Putamen (tissue), 1 donor: ENCODE measurements at regions not wholly inside any gene's neighbourhood (a gene's known extent, or its start where the extent isn't known, plus 50 kb on each side); places are given as distances from the start of the nearest gene placed in this dataset.

ENCODE experiments used
- DNase-seq: peaks from one replicate; pipeline ENCODE4 v3.0.0-alpha.2; 2016; ENCODE audit warnings: low spot score

DNA sequence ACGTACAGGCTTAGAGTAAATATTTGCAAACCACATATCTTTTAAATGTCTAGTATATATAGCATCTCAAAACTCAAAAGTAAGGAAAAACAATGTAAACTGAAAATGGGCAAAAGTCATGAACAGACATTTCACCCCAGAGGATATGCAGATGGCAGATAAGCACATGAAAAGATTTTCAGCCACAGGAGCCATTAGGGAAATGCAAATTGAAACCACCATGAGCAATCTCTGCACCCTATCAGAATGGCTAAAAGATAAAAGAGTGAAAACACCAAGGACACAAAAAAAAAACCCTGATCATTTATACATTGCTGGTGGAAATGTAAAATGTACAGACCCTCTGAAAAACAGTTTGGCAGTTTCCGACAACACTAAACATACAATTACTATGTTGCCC is 292.7 kb downstream of the ZNF516 start:
- DNase-seq, result no peak

DNA sequence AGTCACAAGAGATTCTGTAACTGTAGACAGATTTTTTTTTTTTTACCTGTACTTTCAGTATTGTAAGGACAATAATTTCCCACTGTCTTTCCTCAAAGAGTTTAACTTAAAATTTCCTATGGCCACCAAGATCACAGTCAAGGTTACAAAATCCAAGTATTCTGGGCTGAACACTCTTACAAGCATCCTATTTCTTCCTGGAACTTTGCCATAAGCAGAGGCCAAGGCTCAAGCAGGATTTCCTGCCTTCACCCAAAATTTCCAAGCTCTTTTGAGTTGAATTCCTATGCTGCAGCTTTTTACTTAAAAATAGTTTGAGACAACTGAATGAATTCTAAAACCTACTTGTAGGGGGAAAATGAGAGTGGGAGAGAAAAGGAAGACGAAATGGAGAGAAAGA is 299.4 kb downstream of the ZNF516 start:
- no peak for DNase-seq

DNA sequence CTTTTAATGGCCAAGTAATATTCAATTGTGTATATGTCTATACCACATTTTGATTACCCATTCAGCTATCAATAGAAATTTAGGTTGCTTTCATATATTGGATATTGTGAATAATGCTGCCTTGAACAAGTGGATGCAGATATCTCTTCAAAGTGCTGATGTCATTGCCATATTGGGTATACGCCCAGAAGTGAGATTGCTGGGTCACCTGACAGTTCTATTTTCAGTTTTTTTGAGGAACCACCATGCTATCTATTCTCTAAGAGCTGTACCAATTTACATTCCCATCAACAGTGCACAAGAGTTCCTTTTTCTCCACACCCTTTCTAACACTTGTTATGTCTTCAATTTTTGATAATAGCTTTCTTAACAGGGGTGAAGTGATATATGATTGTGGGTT is 306.9 kb downstream of the ZNF516 start:
- no peak for DNase-seq

DNA sequence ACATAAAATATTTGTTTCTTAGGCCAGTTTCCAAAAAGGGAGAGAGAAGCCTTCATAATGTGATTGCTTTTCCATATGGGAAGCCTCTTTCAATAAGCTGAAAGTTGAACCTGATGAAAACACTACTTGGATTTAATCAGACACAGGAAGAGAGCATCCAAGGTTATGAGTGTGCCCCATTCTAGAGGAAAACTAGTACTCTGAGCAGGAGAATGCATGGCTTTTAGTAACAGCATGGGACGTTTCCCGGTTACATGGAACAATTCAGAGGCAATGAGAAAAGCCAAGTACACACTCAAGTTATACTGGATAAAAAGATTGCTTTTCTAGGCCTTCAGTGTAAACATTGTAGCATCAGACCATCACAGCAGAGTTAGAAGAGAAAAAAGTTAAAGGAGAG is 315.8 kb downstream of the ZNF516 start:
- DNase-seq, result no peak

DNA sequence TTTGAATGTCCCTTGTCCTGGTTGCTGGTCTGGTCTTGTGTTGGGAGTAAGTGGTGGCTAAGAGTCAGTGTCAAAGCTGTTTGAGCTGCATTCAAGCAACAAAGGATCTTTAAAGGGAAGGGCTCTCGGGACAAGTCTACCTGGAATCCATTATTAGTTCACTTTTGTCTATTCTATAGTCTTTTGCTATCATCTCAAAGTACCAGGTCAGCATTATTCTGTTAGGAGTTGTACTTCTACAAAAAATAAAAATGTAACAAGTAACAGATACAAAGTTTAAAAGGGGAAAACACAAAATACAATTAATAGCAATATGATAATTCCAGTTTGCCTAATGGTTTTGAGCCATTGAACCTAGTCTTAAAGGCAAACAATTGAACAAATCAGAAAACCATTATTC is 317.9 kb downstream of the ZNF516 start:
- DNase-seq, result no peak

DNA sequence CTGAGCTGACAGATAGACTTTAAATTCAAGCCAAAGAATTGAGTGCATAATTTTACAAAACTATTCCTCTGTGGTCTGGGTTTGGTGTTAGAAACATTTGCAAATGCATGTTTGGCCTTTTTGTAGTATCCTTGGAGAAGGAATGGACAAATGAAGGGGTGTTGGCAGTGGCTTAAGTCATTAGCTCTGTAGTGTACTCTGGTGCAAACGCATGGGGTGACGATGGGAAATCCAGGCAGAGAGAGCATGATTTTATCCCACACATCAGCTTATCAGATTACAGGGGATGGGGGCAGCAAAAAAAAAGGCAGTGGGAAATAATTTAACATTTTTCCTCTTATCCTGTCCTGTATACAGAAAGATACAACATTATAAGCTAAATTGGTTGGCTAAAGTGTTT is 320.6 kb downstream of the ZNF516 start:
- no peak for DNase-seq

DNA sequence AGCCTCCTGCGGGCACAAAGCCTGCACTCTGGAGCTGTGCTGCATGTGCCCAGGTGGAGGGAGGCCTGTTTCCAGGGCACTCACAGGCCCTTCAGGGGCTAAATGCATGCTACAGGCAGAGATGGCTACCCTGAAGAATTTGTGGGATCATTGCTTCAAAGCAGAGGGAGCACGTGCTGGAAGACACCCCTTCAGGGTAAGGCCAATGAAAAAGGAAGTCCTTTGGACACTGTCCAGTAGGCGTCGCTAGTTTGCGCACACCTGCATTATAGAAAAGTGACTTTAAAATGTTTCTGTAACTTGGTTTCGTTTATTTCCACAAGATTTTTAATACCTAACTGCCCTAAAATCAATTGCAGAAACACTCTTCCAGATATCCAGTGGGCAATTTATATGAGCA is 325.3 kb downstream of the ZNF516 start:
- no peak for DNase-seq

DNA sequence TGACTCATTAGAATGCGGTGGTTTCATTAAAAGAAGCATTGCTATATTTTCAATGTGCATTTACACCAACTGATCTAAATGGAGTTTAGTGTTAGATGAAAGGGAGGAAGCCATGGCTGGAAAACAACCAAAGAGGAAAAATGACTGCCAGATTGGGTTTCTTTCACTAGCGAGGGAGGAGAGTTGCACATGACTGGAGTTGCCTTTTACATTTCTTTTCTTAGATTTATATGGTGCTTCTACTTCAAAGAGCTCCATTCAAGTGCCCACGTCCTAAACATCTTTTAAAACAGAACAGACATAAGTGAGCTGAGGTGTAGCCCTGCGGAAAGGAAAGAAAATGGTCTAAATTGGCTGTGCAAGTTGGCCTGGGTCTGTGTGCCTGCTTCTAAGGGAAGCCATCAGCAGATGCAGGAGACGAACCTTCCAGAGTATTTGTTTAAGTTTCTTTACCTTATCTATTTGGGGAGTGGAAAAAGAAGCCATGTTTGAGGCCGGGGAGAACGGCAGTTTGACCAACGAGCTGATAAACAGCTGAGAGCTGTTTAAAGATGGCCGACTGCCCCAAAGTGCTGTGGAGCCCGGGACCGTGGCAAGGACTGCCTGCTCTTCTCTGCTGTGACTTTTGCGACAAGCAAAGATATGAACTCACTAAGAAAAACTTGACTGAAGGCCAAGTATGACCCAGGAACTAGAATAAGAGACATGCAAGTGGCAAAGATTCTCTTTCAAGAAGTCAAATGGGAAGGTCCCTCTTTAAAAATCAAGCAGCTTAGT is 327.0 kb downstream of the ZNF516 start:
- DNase-seq, result no peak

DNA sequence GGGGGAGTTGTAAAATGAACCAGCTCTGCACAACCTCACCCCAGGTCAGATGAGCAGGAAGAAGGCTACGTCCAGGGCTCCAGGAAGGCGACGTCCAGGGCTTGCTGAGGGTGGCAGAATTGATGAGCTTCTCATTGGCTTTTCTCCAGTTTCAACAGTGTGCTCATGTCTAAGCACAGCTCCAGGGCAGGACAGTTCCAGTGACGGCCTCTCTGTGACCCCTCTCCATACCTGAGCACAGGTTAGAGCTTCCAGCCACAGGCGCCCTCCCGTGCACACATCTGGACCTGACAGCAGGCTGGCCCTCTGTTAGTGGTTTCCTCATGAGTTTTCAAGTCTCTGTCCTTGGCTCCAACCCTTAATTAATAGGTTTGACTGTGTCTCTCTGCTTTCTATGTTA is 327.6 kb downstream of the ZNF516 start:
- DNase-seq, result no peak

DNA sequence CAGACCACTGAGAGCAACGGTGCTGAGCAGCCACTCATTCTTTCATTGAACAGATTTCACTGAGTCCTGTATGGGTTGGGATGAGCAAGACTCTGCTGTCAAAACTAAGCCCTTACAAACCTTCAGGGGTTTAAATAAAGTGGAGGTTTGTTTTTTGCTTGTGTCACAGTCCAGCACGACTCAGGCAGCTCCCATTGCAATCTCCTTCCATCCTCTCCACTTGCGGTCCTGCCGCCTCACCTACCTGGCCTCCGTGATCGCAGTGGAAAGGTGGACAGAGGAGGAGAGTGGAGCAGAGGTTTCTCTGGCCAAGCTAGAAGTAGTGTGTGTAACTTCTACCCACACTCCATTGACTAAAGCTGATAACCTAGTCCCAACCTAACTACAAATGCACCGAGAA is 332.2 kb downstream of the ZNF516 start:
- no peak for DNase-seq

DNA sequence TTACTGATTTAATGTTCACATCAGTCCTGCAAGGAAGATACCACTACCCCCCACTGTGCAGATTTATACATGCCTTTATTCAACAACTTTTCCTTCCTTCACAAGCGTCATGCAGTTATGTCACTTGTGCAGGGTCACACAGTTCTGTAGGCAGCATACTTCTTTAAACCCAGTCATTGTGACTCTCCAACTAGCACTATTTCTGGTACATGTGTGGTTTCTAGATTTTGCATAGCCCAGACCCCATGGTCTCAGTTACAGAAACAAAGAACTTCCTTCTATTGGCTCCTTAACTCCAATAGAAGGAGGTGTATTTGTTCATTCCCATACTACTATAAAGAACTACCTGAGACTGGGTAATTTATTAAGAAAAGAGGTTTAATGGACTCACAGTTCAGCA is 333.1 kb downstream of the ZNF516 start:
- DNase-seq, result no peak

DNA sequence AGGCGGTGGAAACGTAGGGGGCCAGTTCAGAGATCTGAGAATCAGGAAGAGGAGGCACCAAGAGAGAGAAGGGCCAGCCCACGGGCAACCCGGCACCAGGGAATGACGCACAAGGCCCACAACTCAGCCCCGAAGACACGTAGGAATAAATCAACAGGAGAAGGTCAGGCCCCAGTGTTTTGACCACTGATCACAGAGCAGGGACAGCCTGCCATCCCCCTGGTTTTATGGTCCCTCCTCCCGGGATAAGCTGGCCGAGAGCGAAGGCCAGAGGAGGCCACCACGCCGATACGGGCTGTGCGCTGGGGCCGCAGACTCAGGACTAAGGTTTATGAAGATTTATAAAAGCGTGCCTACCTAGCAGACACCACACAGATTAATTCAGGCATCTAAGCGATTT is 341.4 kb downstream of the ZNF516 start:
- no peak for DNase-seq

DNA sequence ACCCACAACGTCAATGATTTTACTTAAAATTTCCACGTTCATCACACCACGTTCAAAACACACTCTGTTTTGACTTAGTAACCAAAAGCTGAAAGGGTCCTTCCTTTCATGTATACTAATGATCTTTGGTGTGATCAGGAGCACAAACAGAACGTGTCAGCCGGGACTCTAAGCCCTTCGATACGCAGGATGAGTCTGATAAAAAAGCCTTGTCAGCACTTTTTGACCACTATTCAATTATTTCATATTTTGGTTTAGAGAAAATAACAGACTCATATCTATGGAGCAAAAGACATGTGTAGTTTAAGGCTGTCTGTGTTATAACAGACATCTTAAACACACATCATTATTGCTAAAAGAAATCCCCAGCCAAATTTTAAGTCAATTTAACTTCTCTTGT is 345.3 kb downstream of the ZNF516 start:
- DNase-seq, result no peak

DNA sequence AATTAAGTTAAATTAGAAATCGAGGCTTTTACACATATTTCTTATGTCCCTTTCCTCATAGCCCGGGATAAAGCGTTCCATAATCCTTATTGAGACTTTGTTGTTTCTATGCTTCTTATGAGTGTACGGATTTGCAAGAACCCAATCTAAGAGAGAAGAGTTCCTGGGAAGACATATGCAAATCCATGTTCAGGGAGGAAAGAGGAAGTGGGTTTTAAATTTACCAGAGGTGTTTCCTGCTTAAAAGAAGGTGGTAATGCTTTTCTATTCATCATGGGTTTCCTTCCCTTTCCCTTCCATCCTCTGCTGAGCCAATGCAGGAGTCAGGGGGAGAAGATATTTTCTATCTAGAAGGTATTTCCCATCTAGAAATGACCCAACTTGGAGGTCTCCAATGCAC is 345.8 kb downstream of the ZNF516 start:
- no peak for DNase-seq

DNA sequence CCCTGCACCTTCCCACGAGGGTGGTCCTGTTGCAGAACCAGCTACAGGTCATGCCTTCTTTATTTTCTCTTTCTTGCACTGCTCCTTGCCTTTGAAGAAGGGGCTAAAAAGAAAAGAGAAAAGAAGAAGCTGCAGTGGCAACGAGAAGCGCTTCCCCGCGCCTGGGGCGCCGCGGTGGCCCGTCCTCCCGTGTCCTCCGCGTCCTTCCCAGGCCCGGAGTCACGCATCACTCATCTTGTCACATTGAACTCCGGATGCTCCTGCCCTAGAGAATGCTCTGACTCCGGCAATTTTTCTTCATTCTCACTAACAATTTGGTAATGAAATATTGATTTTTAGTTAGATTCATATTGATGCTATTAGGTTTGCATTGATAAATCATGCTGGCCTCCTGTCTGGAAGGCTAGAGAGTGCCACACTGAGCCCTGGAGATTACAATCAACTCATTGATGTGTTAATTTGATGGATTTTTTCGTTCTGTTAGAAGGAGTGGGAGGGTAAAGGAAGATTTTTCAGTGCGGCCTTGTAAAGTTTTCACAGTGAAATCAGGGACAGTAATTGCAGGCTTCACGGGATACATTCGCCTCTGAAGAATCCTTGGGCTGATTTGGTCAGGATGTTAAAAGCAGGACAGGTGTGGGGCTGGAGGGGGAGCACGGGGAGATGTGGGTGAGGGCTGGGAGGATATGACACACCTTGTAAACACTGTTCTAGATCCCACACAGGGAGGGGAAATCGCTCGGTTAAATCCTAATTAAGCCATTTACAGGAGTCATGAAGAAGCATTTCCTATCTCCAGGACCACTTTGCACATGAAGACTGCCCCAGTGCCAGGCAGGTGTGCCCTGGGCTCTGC is 349.3 kb downstream of the ZNF516 start:
- no peak for DNase-seq

DNA sequence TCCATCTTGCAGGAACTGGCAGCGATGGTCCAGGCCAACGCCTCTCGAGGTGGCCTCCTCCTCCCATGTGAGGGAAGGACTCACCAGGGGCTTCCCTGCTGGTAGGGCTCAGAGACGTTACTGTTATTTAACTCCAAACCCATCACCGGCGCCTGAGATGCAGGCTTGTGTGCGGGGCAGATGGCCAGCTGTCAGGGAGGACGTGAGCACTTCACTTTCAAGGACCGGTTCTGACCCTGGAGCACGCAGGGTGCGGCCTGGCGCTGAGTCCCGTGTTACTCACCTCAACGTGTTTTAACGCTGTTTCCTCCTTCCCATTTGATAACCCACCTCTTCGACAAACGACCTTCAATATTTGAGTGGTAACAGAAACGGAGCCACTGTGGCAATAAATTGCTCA is 350.2 kb downstream of the ZNF516 start:
- no peak for DNase-seq

DNA sequence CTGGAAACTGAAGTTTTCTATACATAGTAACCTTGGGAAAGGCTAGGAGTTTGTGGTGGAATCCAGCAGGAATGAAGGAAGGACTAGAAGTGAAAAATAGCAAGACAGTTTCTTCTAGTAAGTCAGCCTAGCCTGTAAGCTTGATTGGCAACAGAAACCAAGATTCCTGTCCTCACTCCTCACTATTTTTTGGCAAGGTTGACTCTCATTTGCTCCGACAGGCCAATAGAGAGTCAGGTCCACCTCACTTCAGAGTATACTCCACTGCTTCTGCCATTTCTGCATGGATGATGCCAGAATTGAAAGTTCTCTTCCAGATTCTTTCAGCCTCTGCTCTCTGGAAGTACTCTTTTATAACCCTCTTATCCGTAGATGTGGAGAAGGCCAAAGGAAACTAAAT is 352.4 kb downstream of the ZNF516 start:
- no peak for DNase-seq

DNA sequence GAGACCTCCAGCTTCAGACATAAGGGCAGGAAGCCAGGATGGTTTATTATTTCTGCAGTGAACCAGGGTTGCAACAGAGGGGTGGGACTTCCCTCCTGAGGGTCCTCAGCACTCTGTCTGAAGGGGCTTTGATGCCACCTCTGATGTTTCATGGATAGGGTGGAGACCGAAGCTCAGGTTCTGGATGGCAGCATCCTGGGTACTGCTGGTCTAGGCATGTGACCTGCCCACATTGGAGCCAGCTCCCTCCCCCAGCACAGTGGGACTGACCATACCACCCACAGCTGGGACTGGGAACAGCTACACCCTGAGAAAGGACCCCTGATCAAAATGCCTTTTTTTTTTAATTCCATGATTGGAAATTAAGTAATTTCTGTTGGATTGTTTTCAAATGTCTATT is 355.2 kb downstream of the ZNF516 start:
- no peak for DNase-seq

DNA sequence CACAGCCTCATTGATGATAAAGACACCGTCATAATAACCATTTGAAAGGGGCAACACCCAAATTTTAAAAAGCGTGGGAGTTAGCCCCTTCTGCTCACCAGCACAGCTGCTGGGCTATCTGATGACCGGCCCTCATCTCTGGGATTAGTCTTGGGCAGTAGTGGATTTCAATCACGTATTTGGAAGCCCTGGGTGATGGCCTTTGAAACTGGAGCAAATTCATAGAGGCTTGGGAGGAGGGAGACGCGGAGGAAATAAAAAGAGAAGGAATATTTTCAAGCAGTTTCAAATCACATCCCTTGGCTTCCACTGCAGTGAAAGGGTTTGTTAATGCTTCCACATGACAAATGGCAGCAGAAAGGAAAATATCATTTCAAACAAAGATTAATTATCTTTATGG is 357.8 kb downstream of the ZNF516 start:
- no peak for DNase-seq

DNA sequence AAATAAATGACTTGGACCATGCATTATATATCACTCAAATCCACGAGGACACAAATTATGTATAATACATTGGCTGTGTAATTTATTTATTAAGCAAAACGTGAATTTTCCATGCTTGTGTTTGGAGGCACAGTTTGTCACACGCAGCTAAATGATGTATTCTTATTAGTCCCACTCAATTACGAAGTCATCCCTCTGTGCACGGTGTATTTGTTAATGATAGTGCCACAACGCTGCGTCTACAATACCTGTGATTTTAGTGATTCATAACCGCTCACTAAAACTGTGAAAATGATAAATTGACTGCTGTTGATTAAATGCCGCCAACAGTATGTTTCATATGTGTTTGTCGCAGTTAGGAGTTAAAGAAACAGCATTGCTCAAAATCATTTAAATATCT is 358.3 kb downstream of the ZNF516 start:
- DNase-seq, result no peak

DNA sequence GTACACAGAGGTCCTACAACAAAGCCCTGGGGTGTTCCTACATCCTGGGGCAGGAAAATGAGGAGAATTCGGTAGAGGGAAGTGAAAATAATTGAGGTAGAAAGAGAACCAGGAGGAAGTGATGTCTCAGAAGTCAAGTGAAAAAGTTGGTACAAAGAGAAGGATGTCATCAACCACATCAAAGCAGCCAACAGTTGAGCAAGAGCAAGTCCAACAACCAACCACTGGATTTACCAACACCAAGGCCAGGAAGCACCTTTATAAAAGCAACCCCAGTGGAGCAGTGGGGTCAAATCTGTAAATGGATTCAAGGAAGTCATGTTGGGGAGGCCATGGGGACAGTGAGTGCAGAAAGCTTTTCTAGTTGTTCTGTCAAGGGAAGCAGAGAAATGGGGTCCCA is 360.4 kb downstream of the ZNF516 start:
- DNase-seq, result no peak

DNA sequence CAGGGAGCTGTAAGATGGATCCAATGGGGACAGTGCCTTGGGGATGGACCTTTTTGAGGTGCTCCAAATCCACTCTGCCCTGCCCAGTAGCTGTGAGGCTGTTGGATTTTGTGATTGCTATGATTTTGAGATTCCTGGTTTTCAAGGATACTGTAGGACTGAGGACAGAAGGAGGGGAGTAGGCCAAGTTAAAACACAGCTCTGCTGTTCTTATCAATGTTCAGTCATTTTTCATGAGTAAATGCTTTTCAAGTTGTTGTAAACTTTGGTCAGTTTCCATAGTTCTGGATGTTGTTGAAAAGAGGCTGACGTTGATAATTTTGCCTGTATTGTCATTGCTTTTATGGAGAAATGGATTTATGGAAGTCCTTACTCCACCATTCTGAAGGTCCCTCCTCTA is 361.2 kb downstream of the ZNF516 start:
- no peak for DNase-seq

DNA sequence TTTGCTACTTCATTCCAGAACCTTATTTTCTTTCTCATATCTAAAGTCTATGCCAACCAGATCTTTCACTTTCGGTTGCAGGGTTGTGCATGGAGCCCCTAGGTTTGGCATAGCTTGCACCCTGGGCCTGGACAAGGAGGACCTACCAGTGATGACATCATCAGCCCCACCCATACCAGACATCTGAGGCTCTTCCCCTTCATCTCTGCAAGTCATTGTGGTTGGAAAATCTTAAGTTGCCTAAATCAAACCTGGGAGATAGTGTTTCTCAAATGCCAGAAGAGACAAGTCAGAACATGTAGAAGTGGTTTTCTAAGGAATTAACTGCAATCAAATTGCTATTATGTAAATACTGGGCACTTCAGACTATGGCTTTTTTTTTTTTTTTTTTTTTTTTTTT is 363.3 kb downstream of the ZNF516 start:
- DNase-seq, result no peak

DNA sequence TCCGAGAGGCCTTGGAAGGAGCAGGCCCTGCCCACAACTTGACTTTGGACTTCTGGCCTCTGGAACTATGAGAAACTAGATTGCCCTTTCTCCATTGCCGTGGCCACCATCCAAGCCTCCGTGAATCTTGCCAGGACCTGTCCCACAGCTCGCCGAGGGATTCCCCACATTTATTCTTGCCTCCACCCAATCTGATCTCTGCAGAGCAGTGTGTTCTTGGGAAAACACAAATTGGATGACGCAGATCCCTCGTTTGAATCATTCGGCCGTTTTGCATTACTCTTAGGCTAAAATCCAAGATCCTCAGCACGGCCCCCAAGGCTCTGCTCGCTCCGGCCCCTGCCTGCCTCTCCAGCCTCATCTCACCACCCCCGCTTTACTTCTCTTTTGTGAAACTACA is 364.2 kb downstream of the ZNF516 start:
- no peak for DNase-seq
